Kidney (tissue), 13 donors: ENCODE measurements at regions not wholly inside any gene's neighbourhood (a gene's known extent, or its start where the extent isn't known, plus 50 kb on each side); places are given as distances from the start of the nearest gene placed in this dataset.

Source experiments
- DNase-seq, 5 donors: peaks; one replicate each; pipeline ENCODE4 v3.0.0-alpha.2; 2013 to 2020
- FAIRE-seq: peaks from 2 replicates; lab custom pipeline; 2012; peaks lifted over from hg19 to GRCh38; lab: Jason Lieb, UNC
- H3K27ac ChIP-seq, 2 donors: one replicate each; pipeline ENCODE4 v1.7.0; 2013; ENCODE audit warnings: low read depth in 2 of 2, low read length in 2 of 2, inconsistent platforms in 1 of 2
- H3K27me3 ChIP-seq: one replicate; pipeline ENCODE4 v1.7.1; 2013; ENCODE audit warnings: low read length, inconsistent platforms; ENCODE audit not compliant: control insufficient read depth, insufficient read depth
- H3K36me3 ChIP-seq, 3 donors: one replicate each; pipeline versions ENCODE4 v1.7.0 to v1.7.1; 2013; ENCODE audit warnings: low read length in 3 of 3, control low read depth in 1 of 3, inconsistent platforms in 1 of 3; ENCODE audit not compliant: insufficient read depth in 3 of 3, control insufficient read depth in 2 of 3
- H3K4me1 ChIP-seq, 3 donors: one replicate each; pipeline versions ENCODE4 v1.7.0 to v1.7.1; 2013; ENCODE audit warnings: low read length in 3 of 3, inconsistent platforms in 1 of 3, low read depth in 1 of 3; ENCODE audit not compliant: control insufficient read depth in 2 of 3, insufficient read depth in 2 of 3
- H3K4me3 ChIP-seq, 3 donors: one replicate each; pipeline versions ENCODE4 v1.7.0 to v1.8.1; 2013; ENCODE audit warnings: low read length in 3 of 3, control low read depth in 1 of 3, inconsistent platforms in 1 of 3
- H3K9ac ChIP-seq, 3 donors: one replicate each; pipeline versions ENCODE4 v1.7.0 to v1.7.1; 2013; ENCODE audit warnings: low read length in 3 of 3, control low read depth in 1 of 3, inconsistent platforms in 1 of 3
- H3K9me3 ChIP-seq, 3 donors: one replicate each; pipeline versions ENCODE4 v1.7.0 to v1.7.1; 2013; ENCODE audit warnings: low read length in 3 of 3, control low read depth in 1 of 3, inconsistent platforms in 1 of 3; ENCODE audit not compliant: control insufficient read depth in 2 of 3, insufficient read depth in 1 of 3
- CTCF ChIP-seq: IDR thresholded peaks from 3 replicates; pipeline ENCODE4 v1.5.1; 2012; ENCODE audit warnings: mild to moderate bottlenecking, moderate library complexity, borderline replicate concordance; ENCODE audit not compliant: insufficient read depth; ENCODE audit errors: extremely low read depth
- intact Hi-C: fragments of 100-400 bp; cut with DNase I; formaldehyde crosslinking; loops from one replicate; pipeline ENCODE4 v1.11.1; 2022
- donor health status: control.
- donor health status: control.
- donor health status: control.
- donor health status: control.
- donor health status: control.
- donor health status: DM: yes; HTN: yes; CAD: no.
- donor health status: Normal renal cell carcinoma (clear cell type).

GRCh38 chr6:134823710-134824034 is 126.2 kb downstream of the ALDH8A1 start:
- Histone ChIP-seq H3K9me3 (no peaks in the 10 kb centered on the region), H3K9ac (no peak overlapping the region), H3K4me3 (no peak overlapping the region), H3K36me3 (no peaks in the 10 kb centered on the region), H3K27ac (no peak overlapping the region), H3K4me1 (peaks cover 0 to 27% (median 6%) of the 10 kb centered on the region in 3 donors), H3K27me3 (no peaks in the 10 kb centered on the region)
- no peak for TF ChIP-seq CTCF
- DNase-seq (no peak), FAIRE-seq (no peak)
- intact Hi-C loops: loop anchor here (10.0 kb wide), 1 partner anchor 649 kb away; no protein-coding TSS in a partner anchor

- FAIRE-seq: no peak
- Histone ChIP-seq H3K36me3 (no peaks in the 10 kb centered on the region), H3K9me3 (no peaks in the 10 kb centered on the region), H3K27me3 (no peaks in the 10 kb centered on the region), H3K4me1 (peaks cover 0 to 27% (median 6%) of the 10 kb centered on the region in 3 donors), H3K9ac (peak overlapping the region in 1 of 3 donors; percentile 23), H3K4me3 (no peak overlapping the region), H3K27ac (no peak overlapping the region)
- TF ChIP-seq CTCF: peak; percentile 97
- peak; percentile 64 to 92 (median 74) for DNase-seq
- intact Hi-C loops: loop anchor here (10.0 kb wide), 1 partner anchor 648 kb away; no protein-coding TSS in a partner anchor
These were observed 126.8 kb downstream of the ALDH8A1 start for GRCh38 chr6:134822920-134823709.

GRCh38 chr6:134821928-134822864 is 127.7 kb downstream of the ALDH8A1 start:
- no peak for TF ChIP-seq CTCF
- peak overlapping the region in 1 of 3 donors; percentile 23 for H3K9ac ChIP-seq
- H3K4me1 ChIP-seq: peaks cover 0 to 27% (median 6%) of the 10 kb centered on the region in 3 donors
- FAIRE-seq: no peak
- intact Hi-C loops: loop anchor here (10.0 kb wide), 1 partner anchor 647 kb away; no protein-coding TSS in a partner anchor
- no peaks in the 10 kb centered on the region for H3K36me3 ChIP-seq
- H3K4me3 ChIP-seq: no peak overlapping the region
- DNase-seq: no peak
- H3K27ac ChIP-seq: peak overlapping the region in 1 of 2 donors; percentile 26
- no peaks in the 10 kb centered on the region for H3K9me3 ChIP-seq
- H3K27me3 ChIP-seq: no peaks in the 10 kb centered on the region
